GM23248 (cell line): ENCODE measurements at regions not wholly inside any gene's neighbourhood (a gene's known extent, or its start where the extent isn't known, plus 50 kb on each side); places are given as distances from the start of the nearest gene placed in this dataset.

Source experiments
- EZH2 ChIP-seq: fragments of 200-600 bp; sonication (generic); IDR thresholded peaks from 2 replicates; pipeline ENCODE4 v1.6.1; 2018; ENCODE audit warnings: antibody characterized with exemption, mild to moderate bottlenecking; ENCODE audit not compliant: insufficient read depth, poor library complexity, severe bottlenecking
- EZH2phosphoT487 ChIP-seq: fragments of 200-600 bp; sonication (generic); IDR thresholded peaks from 2 replicates; pipeline ENCODE4 v1.6.1; 2018; ENCODE audit warnings: antibody characterized with exemption, moderate library complexity, mild to moderate bottlenecking, low read depth; ENCODE audit not compliant: insufficient read depth

DNA sequence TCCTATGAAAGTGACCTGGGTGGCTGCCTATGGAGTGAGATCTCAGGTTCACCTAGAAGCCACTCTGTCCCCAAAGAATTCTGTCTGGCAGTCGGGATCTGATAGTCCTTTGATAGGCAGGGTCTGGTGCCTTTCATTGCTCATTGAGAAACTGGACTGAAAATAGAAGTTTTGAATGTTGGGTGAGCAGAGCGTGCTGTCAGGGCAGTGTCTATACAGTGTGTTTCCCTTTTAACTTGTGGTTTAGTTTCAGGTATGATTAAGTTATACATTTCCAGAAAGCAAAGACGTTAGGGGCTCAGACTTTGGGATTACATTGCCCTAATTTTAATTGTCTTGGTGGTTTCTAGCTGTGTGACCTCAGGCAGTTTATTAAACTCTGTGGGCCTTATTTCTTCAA lies 111.3 kb upstream of the PAX6 start:
- no peak for TF ChIP-seq EZH2
- TF ChIP-seq EZH2phosphoT487: no peak
